IMR-90 (cell line): ENCODE measurements at regions not wholly inside any gene's neighbourhood (a gene's known extent, or its start where the extent isn't known, plus 50 kb on each side); places are given as distances from the start of the nearest gene placed in this dataset.

Experiments used
- ATAC-seq: fragments of 200-7000 bp; cut with Tn5 transposase; 2 replicates; pipeline ENCODE4 v1.9.1; 2020; ENCODE audit warnings: low read depth, mild to moderate bottlenecking, moderate library complexity
- BruUV-seq: library from RNA; stranded (reverse); fragments of 400-500 nt; replicated peaks from 2 replicates; lab custom pipeline; 2021; lab: Mats Ljungman, UMichigan
- CTCF ChIA-PET: fragments of 300-600 bp; formaldehyde crosslinking; extraction: SDS; loops from one replicate; lab custom pipeline; 2021; ENCODE audit warnings: antibody characterized with exemption; lab: Yijun Ruan, JAX
- POLR2A ChIA-PET: fragments of 300-600 bp; sonication (Branson Sonifier 250); formaldehyde crosslinking; loops from one replicate; lab custom pipeline; 2022; ENCODE audit warnings: antibody characterized with exemption; ENCODE audit not compliant: unreplicated experiment; lab: Charles Lee
- DNase-seq: peaks from one replicate; pipeline ENCODE4 v3.0.0; 2013
- H2AFZ ChIP-seq: replicated peaks from 2 replicates; pipeline ENCODE3; 2013; ENCODE audit warnings: low read length, mild to moderate bottlenecking; ENCODE audit not compliant: poor library complexity
- H2AK5ac ChIP-seq: 2 replicates; pipeline ENCODE4 v1.6.1; 2013; ENCODE audit warnings: low read depth, low read length, inconsistent platforms
- H2AK9ac ChIP-seq: replicated peaks from 2 replicates; pipeline ENCODE3; 2013; ENCODE audit warnings: mild to moderate bottlenecking, low read depth, low read length, moderate library complexity; ENCODE audit not compliant: poor library complexity
- H2BK120ac ChIP-seq: 2 replicates; pipeline ENCODE4 v1.6.1; 2013; ENCODE audit warnings: low read depth, low read length, inconsistent platforms
- H2BK15ac ChIP-seq: 3 replicates; pipeline ENCODE4 v1.6.1; 2013; ENCODE audit warnings: low read depth, low read length, inconsistent platforms
- H2BK20ac ChIP-seq: 2 replicates; pipeline ENCODE4 v1.6.1; 2013; ENCODE audit warnings: low read depth, mild to moderate bottlenecking, inconsistent platforms, low read length, moderate library complexity
- H2BK5ac ChIP-seq: 2 replicates; pipeline ENCODE4 v1.6.1; 2013; ENCODE audit warnings: mild to moderate bottlenecking, low read depth, low read length, inconsistent platforms; ENCODE audit not compliant: poor library complexity, severe bottlenecking
- H3K14ac ChIP-seq: replicated peaks from 2 replicates; pipeline ENCODE4 v1.6.1; 2013; ENCODE audit warnings: low read depth, low read length, inconsistent platforms
- H3K18ac ChIP-seq: 2 replicates; pipeline ENCODE4 v1.6.1; 2013; ENCODE audit warnings: low read depth, low read length, control low read depth
- H3K23ac ChIP-seq: 2 replicates; pipeline ENCODE4 v1.6.1; 2013; ENCODE audit warnings: low read depth, low read length, inconsistent platforms
- H3K27ac ChIP-seq: 2 replicates; pipeline ENCODE4 v1.5.1; 2013; ENCODE audit warnings: mild to moderate bottlenecking, control low read depth, low read length; ENCODE audit not compliant: insufficient read depth
- H3K27me3 ChIP-seq: 2 replicates; pipeline ENCODE4 v1.6.1; 2013; ENCODE audit warnings: low read length; ENCODE audit not compliant: control insufficient read depth, insufficient read depth
- H3K36me3 ChIP-seq: 2 replicates; pipeline ENCODE4 v1.6.1; 2013; ENCODE audit warnings: low read length, mixed read lengths; ENCODE audit not compliant: control insufficient read depth, insufficient read depth
- H3K4ac ChIP-seq: 2 replicates; pipeline ENCODE4 v1.6.1; 2013; ENCODE audit warnings: low read depth, low read length, inconsistent platforms
- H3K4me1 ChIP-seq: 2 replicates; pipeline ENCODE4 v1.6.1; 2013; ENCODE audit warnings: low read length, mixed read lengths; ENCODE audit not compliant: control insufficient read depth, insufficient read depth
- H3K4me2 ChIP-seq: 2 replicates; pipeline ENCODE4 v1.6.1; 2013; ENCODE audit warnings: low read depth, mild to moderate bottlenecking, control low read depth, low read length, moderate library complexity
- H3K4me3 ChIP-seq: 2 replicates; pipeline ENCODE4 v1.5.1; 2013; ENCODE audit warnings: low read depth, mild to moderate bottlenecking, control low read depth, low read length, moderate library complexity; ENCODE audit not compliant: insufficient read depth
- H3K56ac ChIP-seq: 2 replicates; pipeline ENCODE4 v1.6.1; 2013; ENCODE audit warnings: low read length, inconsistent platforms; ENCODE audit not compliant: insufficient read depth; ENCODE audit errors: extremely low read depth
- H3K79me1 ChIP-seq, 2 experiments: 2 replicates each; pipeline ENCODE4 v1.6.1; 2013; ENCODE audit warnings: low read length in 2 of 2, inconsistent platforms in 1 of 2, low read depth in 1 of 2
- H3K9ac ChIP-seq: 2 replicates; pipeline ENCODE4 v1.6.1; 2013; ENCODE audit warnings: low read depth, low read length, control low read depth
- H3K9me1 ChIP-seq: 2 replicates; pipeline ENCODE4 v1.6.1; 2013; ENCODE audit warnings: low read length, inconsistent platforms; ENCODE audit not compliant: insufficient read depth
- H3K9me3 ChIP-seq: 2 replicates; pipeline ENCODE4 v1.6.1; 2013; ENCODE audit warnings: low read length; ENCODE audit not compliant: control insufficient read depth, insufficient read depth
- H4K20me1 ChIP-seq: 2 replicates; pipeline ENCODE4 v1.6.1; 2013; ENCODE audit warnings: low read length, inconsistent platforms; ENCODE audit not compliant: insufficient read depth
- H4K5ac ChIP-seq: 2 replicates; pipeline ENCODE4 v1.6.1; 2013; ENCODE audit warnings: mild to moderate bottlenecking, low read depth, low read length, control low read depth
- H4K8ac ChIP-seq, 2 experiments: 2 replicates each; pipeline ENCODE4 v1.6.1; 2013; ENCODE audit warnings: low read depth in 2 of 2, low read length in 2 of 2, control low read depth in 1 of 2, inconsistent platforms in 1 of 2
- H4K91ac ChIP-seq: 2 replicates; pipeline ENCODE4 v1.6.1; 2013; ENCODE audit warnings: low read depth, low read length, inconsistent platforms; ENCODE audit not compliant: insufficient read depth
- BHLHE40 ChIP-seq: fragments of 150-350 bp; IDR thresholded peaks from 2 replicates; pipeline ENCODE4 v1.6.1; 2016; ENCODE audit warnings: mild to moderate bottlenecking, low read depth, low read length
- CHD1 ChIP-seq: IDR thresholded peaks from 2 replicates; pipeline ENCODE4 v1.6.1; 2012; ENCODE audit warnings: low read depth, low read length, improper control_type of control experiment
- MAFK ChIP-seq: IDR thresholded peaks from 2 replicates; pipeline ENCODE4 v1.6.1; 2012; ENCODE audit warnings: low read depth, low read length, improper control_type of control experiment
- MAZ ChIP-seq: IDR thresholded peaks from 2 replicates; pipeline ENCODE4 v1.6.1; 2012; ENCODE audit warnings: low read depth, mild to moderate bottlenecking, low read length, improper control_type of control experiment, moderate library complexity, borderline replicate concordance
- MXI1 ChIP-seq: IDR thresholded peaks from 2 replicates; pipeline ENCODE4 v1.6.1; 2012; ENCODE audit warnings: low read depth, mild to moderate bottlenecking, low read length, moderate library complexity, borderline replicate concordance
- POLR2A ChIP-seq: IDR thresholded peaks from 2 replicates; pipeline ENCODE4 v1.6.1; 2012; ENCODE audit warnings: mild to moderate bottlenecking, low read depth, low read length
- SMC3 ChIP-seq: fragments of 150-350 bp; IDR thresholded peaks from 2 replicates; pipeline ENCODE4 v1.6.1; 2016; ENCODE audit warnings: low read depth, mild to moderate bottlenecking, antibody characterized with exemption, low read length, moderate library complexity
- WGBS, 2 experiments: methylation state at CpG; one replicate each; pipeline versions ENCODE4 v1.1.5 to v1.1.7; 2013; ENCODE audit warnings: missing lambda C conversion rate in 2 of 2; ENCODE audit not compliant: insufficient read length in 1 of 2; ENCODE audit errors: extremely low coverage in 2 of 2; 5-methylcytosine and 5-hydroxymethylcytosine counted together
- dilution Hi-C: fragments of 300-500 bp; cut with HindIII; formaldehyde crosslinking; loops from one replicate; pipeline ENCODE4 v1.14.3; 2018; ENCODE audit warnings: low sequenced_read_pairs; ENCODE audit not compliant: unreplicated experiment
- in situ Hi-C: fragments of 300-500 bp; cut with MboI; formaldehyde crosslinking; loops from 3 replicates; pipeline ENCODE4 v1.14.3; 2019; ENCODE audit warnings: low sequenced_read_pairs, inconsistent platforms, mixed read lengths
- intact Hi-C: fragments of 100-400 bp; cut with micrococcal nuclease; formaldehyde crosslinking; loops from 2 replicates; pipeline ENCODE4 v1.10.0; 2022
- TF ChIP-seq, protein P1 (sequence below): fragments of 150-350 bp; IDR thresholded peaks from 2 replicates; pipeline ENCODE4 v1.6.1; 2016; ENCODE audit warnings: low read depth, mild to moderate bottlenecking, low read length, moderate library complexity, borderline replicate concordance

GRCh38 chr9:93814077-93814956, 140.8 kb downstream of the BARX1 start:
- no peak for DNase-seq
- no peak for ATAC-seq
- Histone ChIP-seq H2BK5ac (no peak overlapping the region), H3K14ac (no peak overlapping the region), H3K56ac (no peak overlapping the region), H3K27ac (no peak overlapping the region), H4K8ac (no peak overlapping the region), H2BK20ac (no peak overlapping the region), H2BK15ac (no peak overlapping the region), H3K23ac (no peak overlapping the region), H2AK9ac (no peak overlapping the region), H4K5ac (no peak overlapping the region), H3K79me1 (no peaks in the 10 kb centered on the region), H3K4ac (no peak overlapping the region), H3K4me3 (no peak overlapping the region), H3K36me3 (no peaks in the 10 kb centered on the region), H3K4me2 (no peak overlapping the region), H3K18ac (no peak overlapping the region), H4K20me1 (no peaks in the 10 kb centered on the region), H3K9me1 (no peaks in the 10 kb centered on the region), H2AFZ (no peak overlapping the region), H3K4me1 (no peaks in the 10 kb centered on the region), H3K9ac (no peak overlapping the region), H2BK120ac (no peak overlapping the region), H4K91ac (no peak overlapping the region), H2AK5ac (no peak overlapping the region), H3K9me3 (no peaks in the 10 kb centered on the region), H3K27me3 (peaks cover 3% of the 10 kb centered on the region; the same call in 1 of the 2 replicates)
- in situ Hi-C loops (no loop called here), dilution Hi-C loops (no loop called here), intact Hi-C loops (no loop called here)
- ChIA-PET CTCF (no interaction called here), POLR2A (no interaction called here)
- BruUV-seq, result no TSS peak
- TF ChIP-seq BHLHE40, result no peak
- TF ChIP-seq MXI1, result no peak
- TF ChIP-seq SMC3, result no peak
- no peak for TF ChIP-seq MAFK
- TF ChIP-seq CHD1, result no peak
- TF ChIP-seq, protein P1, sequence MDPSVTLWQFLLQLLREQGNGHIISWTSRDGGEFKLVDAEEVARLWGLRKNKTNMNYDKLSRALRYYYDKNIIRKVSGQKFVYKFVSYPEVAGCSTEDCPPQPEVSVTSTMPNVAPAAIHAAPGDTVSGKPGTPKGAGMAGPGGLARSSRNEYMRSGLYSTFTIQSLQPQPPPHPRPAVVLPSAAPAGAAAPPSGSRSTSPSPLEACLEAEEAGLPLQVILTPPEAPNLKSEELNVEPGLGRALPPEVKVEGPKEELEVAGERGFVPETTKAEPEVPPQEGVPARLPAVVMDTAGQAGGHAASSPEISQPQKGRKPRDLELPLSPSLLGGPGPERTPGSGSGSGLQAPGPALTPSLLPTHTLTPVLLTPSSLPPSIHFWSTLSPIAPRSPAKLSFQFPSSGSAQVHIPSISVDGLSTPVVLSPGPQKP, result no peak
- TF ChIP-seq POLR2A, result no peak
- no peak for TF ChIP-seq MAZ
- 0% methylated on average over 2 of the region's 12 CpGs; no CpG with 5 or more reads in 1 of the 2 experiments for WGBS, 2 experiments
